Dermis microvascular lymphatic vessel endothelial cell (primary cell): ENCODE measurements at regions not wholly inside any gene's neighbourhood (a gene's known extent, or its start where the extent isn't known, plus 50 kb on each side); places are given as distances from the start of the nearest gene placed in this dataset.

Source experiments
- DNase-seq, 2 donors: peaks; one replicate each; pipeline versions ENCODE4 v3.0.0 to v3.0.0-alpha.2; 2010; ENCODE audit warnings: low read depth in 2 of 2

DNA sequence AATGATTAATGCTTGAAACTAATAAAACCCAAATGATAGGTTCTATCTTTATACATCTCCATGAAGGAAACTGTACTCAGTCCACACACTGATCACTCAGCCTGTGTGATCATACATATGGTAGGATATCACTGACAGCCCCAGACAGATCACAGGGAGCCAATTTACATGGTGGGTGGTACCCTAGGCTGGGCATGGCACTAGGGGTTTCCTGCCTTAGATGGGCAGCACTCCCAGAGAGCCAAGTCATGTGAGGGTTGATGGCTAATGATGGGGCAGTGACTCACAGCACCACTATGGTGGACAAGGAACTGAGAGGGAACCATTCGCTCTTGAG, 89.6 kb upstream of the PTPRR start:
- DNase-seq = no peak

DNA sequence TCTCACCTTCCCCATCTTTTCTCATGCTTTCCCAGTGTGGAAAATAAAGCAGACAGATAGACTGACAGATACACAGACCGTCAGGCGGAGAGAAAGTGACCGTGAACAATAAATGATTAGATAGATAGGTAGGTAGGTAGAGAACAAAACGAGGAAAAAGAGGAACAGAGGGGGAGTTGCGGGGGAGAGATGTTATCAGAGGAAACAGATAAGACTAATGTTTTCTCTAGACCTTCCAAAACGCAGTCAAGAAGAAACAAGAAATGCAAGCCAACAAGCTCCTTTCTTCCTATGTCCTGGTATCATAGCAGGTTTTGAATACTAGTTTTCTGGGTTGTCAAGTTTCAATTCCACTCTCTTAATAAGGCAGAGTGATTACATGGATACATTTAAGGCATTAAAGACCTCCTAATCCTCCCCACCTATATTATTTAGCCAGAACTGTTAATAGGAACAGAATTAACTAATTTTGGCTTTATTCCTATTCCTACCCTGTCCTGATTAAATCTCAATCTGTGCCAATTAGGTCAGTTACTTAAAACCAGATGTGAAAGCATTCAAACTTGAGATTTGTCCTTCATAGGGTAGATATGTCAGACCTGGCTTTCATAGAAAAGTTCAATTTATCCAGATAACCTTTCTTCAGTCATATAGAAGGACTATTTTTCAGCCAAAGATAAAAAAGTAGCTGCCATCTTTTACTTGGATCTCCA, 89.0 kb upstream of the PTPRR start:
- no peak for DNase-seq

DNA sequence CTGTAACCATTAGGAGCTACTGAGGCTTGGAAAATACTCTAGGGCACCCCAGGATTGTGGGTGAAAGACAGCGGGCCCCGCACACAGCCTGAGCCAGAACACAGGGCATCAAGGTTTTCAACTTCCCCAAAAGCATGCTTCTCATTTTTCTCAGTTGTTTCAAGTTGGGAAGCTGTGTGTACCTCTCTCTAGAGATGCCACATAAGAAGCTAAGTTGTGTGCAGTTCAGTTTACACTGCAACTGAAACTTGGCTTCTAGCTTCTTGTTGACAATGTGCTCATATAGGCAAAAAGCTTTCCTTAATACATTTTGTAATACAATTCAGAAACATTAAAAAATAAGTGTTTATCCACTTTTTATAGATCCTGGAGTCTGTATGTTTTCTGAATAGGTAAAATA, 88.1 kb upstream of the PTPRR start:
- no peak for DNase-seq

DNA sequence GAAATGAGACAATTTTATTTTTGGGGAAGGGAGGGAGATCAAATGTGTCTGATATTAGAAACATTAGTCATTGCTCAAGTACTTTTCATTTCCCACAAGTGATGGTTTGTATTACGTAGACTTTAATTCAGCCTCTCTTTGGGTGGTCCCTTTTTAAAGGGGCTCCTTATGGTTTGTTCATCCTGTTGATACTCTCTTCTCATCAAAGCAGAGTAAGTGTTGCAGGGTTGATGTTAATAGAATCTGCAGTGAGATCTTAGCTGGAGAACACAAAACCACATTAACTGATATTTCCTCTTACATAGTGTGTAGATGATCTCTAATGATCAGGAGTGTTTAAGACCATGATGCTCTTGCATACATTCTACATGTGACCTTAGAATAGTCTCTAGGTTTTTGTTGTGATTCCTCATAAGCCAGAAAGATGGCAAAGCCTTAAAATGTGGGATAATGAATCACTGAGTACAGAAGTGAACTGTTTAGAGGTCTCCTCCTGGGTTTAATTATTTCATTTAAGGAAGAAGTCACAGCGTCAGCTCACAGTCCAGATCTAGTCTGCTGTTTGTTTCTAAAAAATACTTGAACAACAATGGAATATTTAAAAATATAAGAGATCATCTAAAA, 87.4 kb upstream of the PTPRR start:
- no peak for DNase-seq

DNA sequence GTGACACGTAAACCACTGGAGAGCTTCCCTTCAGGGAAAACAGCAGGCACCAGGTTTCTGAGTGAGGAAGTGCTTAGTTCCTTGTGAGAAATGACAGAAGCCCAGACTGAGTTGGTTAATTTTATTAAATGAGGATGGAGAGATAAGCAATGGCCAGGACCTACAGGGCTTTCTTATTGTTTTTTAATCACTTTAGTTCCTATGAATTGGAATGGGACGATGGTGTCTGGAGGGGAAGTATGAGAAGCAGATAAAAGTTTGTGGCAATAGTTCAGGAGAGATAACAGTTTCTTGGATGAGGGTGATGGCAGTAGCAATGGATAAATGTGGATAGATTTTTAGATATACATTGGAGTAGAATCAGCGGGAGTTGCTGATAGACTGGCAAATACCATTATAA, 86.5 kb upstream of the PTPRR start:
- DNase-seq = no peak

DNA sequence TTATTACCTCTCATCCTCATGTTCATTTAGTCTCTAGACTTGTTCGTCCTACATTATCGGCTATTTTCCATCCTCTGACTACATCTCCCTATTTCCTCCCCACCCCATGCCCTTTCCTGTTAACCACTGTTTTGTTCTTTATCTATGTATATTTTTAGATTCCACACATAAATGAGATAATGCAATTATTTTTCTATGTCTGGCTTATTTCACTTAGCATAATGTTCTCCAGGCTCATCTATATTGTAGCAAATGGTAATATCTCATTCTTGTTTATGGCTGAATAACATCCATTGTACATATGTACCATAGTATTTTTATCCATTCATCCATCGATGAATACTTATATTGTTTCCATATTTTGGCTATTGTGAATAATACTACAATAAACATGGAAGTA, 84.6 kb upstream of the PTPRR start:
- DNase-seq = no peak

DNA sequence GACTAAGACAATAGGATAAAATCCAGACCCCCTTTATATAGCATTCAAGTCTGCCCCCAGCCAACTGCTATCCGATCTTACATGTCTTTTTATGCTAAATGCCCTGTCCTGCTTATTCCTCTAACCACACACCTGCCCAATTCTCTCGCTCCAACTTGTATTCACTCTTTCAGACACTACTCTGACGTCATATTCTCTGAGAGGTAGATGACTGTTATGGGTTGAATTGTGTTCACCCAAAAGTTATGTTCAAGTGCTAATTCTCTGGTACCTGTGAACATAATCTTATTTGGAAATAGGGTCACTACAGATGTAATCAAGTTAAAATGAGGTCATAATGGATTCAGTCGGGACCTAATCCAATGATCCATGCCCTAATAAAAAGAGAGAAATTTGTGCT, 84.0 kb upstream of the PTPRR start:
- no peak for DNase-seq

DNA sequence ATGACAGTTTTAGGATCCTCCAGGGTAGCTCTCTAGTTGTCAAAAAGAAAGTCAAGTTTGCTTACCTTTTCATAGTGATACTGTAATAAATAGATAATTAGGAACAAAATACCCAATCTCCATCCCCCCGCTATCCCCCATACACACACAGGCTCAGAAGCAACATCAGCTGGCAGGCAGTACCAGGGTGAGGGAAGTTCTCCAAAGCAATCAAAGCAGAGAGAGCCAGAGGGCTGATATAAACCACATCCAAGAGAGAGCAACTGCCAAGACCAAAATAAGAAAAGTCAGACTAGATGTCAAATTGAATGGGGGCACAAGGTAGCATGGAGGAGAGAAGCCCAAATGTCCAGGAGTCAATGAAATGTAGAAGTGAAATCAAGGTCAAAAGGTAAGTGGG, 80.2 kb upstream of the PTPRR start:
- DNase-seq = no peak

DNA sequence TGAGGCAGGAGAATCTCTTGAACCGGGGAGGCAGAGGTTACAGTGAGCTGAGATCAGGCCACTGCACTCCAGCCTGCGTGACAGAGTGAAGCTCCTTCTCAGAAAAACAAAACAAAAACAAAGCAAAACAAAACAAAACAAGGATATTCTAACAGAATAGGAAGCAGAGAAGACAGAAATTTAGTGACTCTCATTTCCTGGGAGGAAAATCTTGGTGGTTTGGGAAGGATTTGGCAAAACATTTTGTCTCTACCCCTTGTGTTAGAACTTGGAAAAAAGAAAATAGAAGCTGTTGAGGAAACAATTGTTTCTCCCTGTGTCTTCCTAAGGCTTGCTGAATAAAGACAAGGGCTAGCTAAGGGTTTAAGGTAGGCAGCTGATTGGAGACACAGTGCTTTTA, 79.7 kb upstream of the PTPRR start:
- DNase-seq = no peak

DNA sequence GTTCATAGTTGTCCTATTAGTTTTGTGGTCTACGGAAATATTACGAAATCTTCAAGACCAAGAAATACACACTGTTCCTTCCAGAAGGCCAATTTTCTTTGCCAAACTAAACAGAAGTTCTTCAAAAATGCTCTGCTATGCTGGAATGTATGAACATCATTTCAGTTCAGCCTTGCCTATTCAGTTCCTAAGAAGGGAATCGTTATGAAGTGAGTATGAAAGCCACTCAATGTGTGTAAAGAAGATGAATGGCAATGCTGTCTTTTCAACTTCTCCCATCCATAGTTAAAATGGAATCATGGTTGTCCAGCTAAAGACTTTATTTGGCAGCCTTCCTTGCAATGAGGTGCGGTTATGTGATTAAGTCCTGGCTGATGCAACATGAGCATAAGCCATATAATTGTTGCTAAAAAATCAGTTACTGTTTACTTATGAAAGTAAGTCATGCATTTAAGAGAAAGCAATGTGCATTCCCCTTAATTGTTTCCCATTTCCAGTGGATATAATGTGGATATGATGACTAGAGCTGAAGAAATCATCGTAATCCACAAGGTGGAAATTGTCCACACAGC, 73.8 kb upstream of the PTPRR start:
- DNase-seq = no peak

DNA sequence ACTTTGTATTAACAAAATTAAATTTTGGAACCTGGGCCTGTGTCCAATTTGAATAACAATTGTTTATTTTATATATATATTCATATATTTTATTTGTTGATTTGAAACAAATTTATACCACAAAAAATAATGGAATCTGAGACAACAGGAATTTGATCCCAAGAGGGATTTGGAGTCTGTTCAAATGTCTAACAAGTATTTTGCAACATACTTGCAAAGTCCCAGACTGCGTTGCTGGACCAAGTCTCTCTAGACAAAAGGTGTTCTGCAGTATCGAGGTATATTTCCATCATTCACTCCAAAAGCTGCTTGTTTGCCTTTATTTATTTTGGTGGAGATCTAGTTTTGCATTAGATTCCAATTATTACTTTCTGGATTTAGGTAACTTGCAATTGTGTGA, 68.7 kb upstream of the PTPRR start:
- DNase-seq = no peak

DNA sequence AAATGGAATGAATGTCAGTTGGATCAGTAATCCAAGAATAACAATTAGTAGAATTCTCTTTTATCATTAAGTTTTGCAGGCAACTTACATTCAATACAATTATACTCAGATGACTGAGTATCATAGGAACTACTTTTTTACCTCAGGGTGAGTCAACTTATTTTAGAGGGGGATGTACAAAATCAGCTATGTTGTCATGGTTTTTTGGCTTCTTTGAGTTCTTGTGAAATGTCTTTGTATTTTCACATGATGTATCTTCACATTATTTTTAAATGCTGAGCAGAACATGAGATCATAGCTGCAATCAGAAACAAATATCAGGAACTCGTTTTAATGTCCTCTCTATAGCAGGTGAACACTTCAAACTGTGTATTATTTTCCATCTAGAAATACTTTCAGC, 65.3 kb upstream of the PTPRR start:
- no peak for DNase-seq

DNA sequence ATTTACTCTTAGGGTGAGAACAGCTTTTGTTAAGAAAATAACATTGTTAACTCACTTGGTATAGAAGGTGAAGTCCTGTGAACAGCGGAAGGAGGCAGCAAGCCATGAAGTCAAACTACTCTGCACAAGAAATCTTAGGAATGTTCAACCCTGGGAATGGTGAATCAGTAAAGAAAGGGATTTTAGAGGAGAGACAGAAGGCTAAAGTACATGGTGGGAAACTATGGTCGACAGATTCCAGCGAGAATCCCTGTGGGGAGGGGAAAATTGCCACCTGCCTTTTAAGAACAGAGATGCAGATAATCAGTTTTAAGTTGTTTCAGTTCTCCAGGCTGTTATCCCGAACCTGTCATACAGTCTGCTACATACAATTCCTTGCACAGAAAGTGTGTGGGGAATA, 63.2 kb upstream of the PTPRR start:
- no peak for DNase-seq

DNA sequence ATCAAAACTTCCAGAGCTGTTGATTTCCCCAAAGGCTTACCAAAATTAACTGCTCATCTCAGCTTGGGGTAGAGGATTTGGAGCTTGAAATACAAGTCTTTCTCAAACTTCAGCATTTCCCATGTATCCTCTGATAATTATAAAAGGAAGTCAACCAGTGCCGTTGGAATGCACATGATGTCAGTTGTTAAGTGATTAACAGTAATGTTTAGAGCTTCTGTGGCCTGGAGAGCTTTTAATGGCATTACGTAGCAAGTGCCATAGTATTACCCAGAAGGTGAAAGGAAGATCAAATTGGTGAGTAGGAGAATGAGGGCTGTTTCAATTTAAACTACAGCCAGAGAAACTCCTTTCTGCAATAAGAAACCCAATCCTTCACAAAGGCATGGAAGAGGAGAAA, 62.5 kb upstream of the PTPRR start:
- no peak for DNase-seq

DNA sequence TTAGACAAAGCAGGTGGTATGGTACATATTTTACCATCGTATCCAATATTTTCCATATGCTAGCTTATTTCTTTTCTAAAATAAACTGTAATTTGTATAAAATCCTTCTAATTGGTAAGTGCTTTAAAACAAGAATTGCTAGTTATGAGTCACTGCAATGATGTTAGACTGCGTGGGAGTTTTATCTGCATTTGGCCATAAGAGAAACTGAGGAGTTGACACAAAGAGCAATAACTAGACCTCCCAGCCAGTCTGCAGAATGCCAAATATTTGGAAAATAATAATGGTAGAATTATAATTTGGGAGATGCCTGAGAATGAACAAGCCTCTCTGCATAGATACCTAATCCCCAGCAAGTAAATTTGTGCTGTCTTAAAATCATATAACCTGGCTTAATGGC, 61.7 kb upstream of the PTPRR start:
- DNase-seq = no peak

DNA sequence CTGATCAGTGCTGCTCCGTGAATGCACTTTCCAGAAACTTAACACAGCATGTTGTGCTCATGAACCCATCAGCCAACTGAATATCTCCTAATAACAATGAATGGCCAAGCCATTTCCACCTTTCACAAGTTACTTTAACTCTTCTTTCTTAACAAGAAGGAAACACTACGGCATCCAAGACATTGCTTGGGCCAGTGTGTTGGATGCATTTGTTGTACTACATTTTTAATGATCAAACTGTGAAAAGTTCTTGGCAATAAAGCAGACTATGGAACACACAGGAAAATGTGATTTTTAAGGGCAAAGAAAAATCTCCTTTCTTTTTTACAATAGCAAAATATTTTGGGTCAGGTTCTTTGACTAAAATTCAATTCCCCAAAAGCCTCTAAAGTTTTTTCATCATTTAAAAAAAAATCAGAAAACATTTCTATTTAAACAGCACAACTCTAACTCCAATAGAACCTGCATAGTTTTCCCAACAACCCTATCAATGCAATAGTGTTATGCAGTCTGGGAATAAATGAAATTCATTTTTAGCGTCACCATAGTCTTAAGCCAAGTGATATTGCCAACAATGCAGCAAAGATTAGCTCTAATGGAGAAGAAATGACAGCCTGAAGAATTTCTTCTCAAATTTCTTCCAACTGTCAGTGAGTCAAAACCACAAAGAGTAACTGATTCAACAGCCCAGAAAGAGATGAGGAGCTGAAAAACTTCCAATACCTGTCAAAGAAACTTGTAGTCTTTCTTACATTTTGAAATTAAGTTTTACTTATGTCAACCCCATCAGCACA, 50.7 kb upstream of the PTPRR start:
- no peak for DNase-seq
